Ascending aorta (tissue), 2 donors: ENCODE measurements at regions not wholly inside any gene's neighbourhood (a gene's known extent, or its start where the extent isn't known, plus 50 kb on each side); places are given as distances from the start of the nearest gene placed in this dataset.
"Not testable (repeated sequence)": the region's sequence is repeated elsewhere in the genome, so short reads cannot be mapped to it uniquely, and the experiment has no call there.

Source experiments
- DNase-seq, 2 donors: peaks; one replicate each; pipeline ENCODE4 v3.0.0-alpha.2; 2019; ENCODE audit warnings: low spot score in 2 of 2
- H3K27ac ChIP-seq, 2 donors: fragments of 200-600 bp; sonication (generic); one replicate each; pipeline ENCODE4 v1.5.1; 2016 to 2017; ENCODE audit warnings: mild to moderate bottlenecking in 1 of 2
- H3K27me3 ChIP-seq: fragments of 200-600 bp; sonication (generic); one replicate; pipeline ENCODE4 v1.5.1; 2017
- H3K36me3 ChIP-seq, 2 donors: fragments of 200-600 bp; sonication (generic); one replicate each; pipeline ENCODE4 v1.5.1; 2016
- H3K4me1 ChIP-seq, 2 donors: fragments of 200-600 bp; sonication (generic); one replicate each; pipeline ENCODE4 v1.5.1; 2016 to 2017; ENCODE audit warnings: mild to moderate bottlenecking in 1 of 2
- H3K4me3 ChIP-seq, 2 donors: fragments of 200-600 bp; sonication (generic); one replicate each; pipeline ENCODE4 v1.5.1; 2016 to 2017; ENCODE audit warnings: mild to moderate bottlenecking in 1 of 2
- H3K9me3 ChIP-seq, 2 donors: fragments of 200-600 bp; sonication (generic); one replicate each; pipeline ENCODE4 v1.5.1; 2016
- intact Hi-C: fragments of 100-400 bp; cut with DNase I; formaldehyde crosslinking; loops from one replicate; pipeline ENCODE4 v1.15.1; 2023
- TF ChIP-seq, protein P1 (sequence below), 3 experiments: fragments of 200-600 bp in 2 of 3; fragments of 450-650 bp in 1 of 3; sonication (generic) in 2 of 3; IDR thresholded peaks; one replicate each; pipeline ENCODE4 v1.5.1; 2016 to 2019; ENCODE audit warnings: antibody characterized with exemption in 3 of 3, mild to moderate bottlenecking in 1 of 3, moderate library complexity in 1 of 3

- Histone ChIP-seq H3K4me1 (peaks cover 0 to 3% of the 10 kb centered on the region in 2 donors), H3K4me3 (no peak overlapping the region), H3K36me3 (no peaks in the 10 kb centered on the region), H3K27me3 (no peaks in the 10 kb centered on the region), H3K27ac (no peak overlapping the region), H3K9me3 (no peaks in the 10 kb centered on the region)
- no peak for DNase-seq
- intact Hi-C loops: loop anchor here (5.0 kb wide), 1 partner anchor 209 kb away; the partner anchor contains the start of gene PARM1
- TF ChIP-seq, protein P1, sequence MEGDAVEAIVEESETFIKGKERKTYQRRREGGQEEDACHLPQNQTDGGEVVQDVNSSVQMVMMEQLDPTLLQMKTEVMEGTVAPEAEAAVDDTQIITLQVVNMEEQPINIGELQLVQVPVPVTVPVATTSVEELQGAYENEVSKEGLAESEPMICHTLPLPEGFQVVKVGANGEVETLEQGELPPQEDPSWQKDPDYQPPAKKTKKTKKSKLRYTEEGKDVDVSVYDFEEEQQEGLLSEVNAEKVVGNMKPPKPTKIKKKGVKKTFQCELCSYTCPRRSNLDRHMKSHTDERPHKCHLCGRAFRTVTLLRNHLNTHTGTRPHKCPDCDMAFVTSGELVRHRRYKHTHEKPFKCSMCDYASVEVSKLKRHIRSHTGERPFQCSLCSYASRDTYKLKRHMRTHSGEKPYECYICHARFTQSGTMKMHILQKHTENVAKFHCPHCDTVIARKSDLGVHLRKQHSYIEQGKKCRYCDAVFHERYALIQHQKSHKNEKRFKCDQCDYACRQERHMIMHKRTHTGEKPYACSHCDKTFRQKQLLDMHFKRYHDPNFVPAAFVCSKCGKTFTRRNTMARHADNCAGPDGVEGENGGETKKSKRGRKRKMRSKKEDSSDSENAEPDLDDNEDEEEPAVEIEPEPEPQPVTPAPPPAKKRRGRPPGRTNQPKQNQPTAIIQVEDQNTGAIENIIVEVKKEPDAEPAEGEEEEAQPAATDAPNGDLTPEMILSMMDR (IDR thresholded peaks at IDR 0.05): no peak
These were observed 208.2 kb downstream of the PARM1 start for GRCh38 chr4:75141162-75141561.

DNA sequence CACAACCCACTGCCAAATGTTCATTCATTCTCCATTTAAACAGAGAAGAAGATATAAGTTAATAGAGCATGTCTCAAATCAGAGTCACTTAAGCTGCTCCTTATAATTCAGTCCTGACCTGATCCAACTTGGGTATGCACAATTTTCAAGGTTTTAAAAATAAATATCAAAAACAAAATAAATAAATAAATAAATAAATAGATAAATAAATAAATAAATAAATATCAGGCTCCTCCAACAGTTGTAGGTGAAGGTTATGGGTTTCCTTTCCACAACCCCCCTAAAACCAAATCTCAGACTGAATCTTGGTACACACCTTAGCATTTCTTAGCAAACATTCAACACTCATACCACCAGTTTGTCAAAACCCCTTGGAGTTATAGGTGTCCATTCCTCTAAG lies 204.4 kb downstream of the PARM1 start:
- intact Hi-C loops: no loop called here
- TF ChIP-seq, protein P1 (IDR thresholded peaks at IDR 0.05): no peak
- Histone ChIP-seq H3K4me1 (peaks cover 0 to 3% of the 10 kb centered on the region in 2 donors), H3K27ac (no peak overlapping the region), H3K4me3 (no peak overlapping the region), H3K36me3 (no peaks in the 10 kb centered on the region), H3K9me3 (no peaks in the 10 kb centered on the region), H3K27me3 (no peaks in the 10 kb centered on the region)
- DNase-seq: no peak

DNA sequence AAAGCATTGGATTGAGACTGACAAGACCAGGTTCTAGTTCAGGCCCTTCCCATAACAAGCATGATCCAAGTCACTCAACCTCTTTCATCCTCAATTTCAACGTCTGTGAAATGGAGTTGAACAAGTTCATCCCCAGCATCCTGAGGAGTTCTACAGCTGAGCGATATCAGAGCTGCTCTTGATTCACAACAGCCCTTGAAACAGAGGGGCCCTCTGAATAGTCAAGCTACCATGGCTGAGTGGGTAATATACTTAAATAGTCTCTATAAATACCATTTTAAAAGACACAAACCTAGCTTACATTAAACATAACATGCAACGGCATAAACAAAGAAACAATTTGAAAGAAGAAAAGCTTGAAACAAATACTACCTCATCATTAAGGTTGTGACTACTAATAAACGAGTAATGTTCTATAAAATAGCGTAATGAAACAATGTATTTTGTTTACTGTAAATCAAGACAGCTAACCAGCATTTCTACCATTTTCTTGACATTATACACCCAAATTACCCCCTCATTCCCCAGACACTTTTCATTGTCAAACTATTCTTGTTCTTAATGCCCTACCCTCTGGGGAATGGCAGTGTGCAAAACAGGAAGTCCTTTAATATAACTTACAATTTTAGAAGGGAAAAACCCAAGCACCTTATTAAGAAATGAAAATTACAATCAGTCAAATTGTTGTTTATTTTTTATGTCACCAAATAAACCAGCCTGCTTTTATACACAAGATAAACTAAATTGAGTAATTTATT lies 202.3 kb downstream of the PARM1 start:
- H3K9me3 ChIP-seq: no peaks in the 10 kb centered on the region
- TF ChIP-seq, protein P1 (IDR thresholded peaks at IDR 0.05): no peak
- no peak overlapping the region for H3K4me3 ChIP-seq
- H3K4me1 ChIP-seq: no peaks in the 10 kb centered on the region
- intact Hi-C loops: no loop called here
- DNase-seq: no peak
- H3K27ac ChIP-seq: no peak overlapping the region
- H3K27me3 ChIP-seq: no peaks in the 10 kb centered on the region
- no peaks in the 10 kb centered on the region for H3K36me3 ChIP-seq

DNA sequence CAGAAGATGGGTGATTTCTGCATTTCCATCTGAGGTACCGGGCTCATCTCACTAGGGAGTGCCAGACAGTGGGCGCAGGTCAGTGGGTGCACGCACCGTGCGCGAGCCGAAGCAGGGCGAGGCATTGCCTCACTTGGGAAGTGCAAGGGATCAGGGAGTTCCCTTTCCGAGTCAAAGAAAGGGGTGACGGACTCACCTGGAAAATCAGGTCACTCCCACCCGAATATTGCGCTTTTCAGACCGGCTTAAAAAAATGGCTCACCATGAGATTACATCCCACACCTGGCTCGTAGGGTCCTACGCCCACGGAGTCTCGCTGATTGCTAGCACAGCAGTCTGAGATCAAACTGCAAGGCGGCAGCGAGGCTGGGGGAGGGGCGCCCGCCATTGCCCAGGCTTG lies 194.0 kb downstream of the PARM1 start:
- H3K4me1 ChIP-seq, intact Hi-C loops, H3K4me3 ChIP-seq, H3K27ac ChIP-seq, H3K9me3 ChIP-seq, H3K36me3 ChIP-seq, DNase-seq, H3K27me3 ChIP-seq: not testable (repeated sequence)

DNA sequence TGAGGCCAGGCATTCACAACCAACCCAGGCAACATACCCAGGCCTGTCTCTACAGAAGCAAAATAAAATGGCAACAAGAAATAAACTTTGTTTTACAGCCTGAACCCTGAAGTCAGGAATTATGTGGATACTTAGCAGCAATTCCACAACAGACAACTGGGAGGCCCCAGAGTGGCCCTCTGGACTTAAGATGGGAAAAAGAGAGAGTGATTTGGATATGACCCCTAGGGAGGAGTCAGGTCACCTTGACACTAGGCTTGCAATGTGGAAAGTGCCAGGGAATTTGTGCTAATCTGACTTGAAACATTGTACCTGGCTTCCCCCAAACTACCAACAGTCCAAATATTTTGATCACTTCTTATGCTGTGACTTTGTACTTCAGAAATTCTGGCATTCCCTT lies 193.1 kb downstream of the PARM1 start:
- no peaks in the 10 kb centered on the region for H3K36me3 ChIP-seq
- no peak for DNase-seq
- no peak overlapping the region for H3K4me3 ChIP-seq
- no peaks in the 10 kb centered on the region for H3K27me3 ChIP-seq
- no peak overlapping the region for H3K27ac ChIP-seq
- H3K9me3 ChIP-seq: no peaks in the 10 kb centered on the region
- intact Hi-C loops: no loop called here
- TF ChIP-seq, protein P1 (IDR thresholded peaks at IDR 0.05): no peak
- H3K4me1 ChIP-seq: no peaks in the 10 kb centered on the region

DNA sequence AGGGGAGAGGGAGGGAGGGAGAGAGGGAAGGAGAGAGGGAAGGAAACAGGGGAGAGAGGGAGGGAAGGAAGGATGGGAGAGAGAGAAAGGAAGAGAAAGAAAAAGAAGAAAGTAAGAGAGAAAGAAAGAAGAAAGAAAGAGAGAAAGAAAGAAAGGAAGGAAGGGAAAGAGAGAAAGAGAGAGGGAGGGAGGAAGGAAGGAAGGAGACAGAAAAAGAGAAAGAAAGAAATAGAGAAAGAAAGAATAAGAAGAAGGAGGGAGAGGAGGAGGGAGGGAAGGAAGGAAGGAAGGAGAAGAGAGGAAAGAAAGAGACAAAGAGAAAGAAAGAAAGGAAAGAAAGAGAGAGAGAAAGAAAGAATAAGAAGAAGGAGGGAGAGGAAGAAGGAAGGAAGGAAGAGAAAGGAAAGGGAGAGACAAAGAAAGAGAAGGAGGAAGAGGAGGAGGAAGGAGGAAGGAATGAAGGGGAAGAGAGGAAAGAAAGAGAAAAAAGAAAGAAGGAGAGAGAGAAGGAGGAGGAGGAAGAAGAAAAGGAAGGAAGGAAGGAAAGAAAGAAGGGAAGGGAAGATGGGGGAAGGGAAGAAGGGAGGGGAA lies 189.6 kb downstream of the PARM1 start:
- no peak overlapping the region for H3K4me3 ChIP-seq
- no peak for DNase-seq
- intact Hi-C loops: no loop called here
- TF ChIP-seq, protein P1 (IDR thresholded peaks at IDR 0.05): no peak
- no peak overlapping the region for H3K27ac ChIP-seq
- no peaks in the 10 kb centered on the region for H3K27me3 ChIP-seq
- H3K36me3 ChIP-seq: no peaks in the 10 kb centered on the region
- H3K4me1 ChIP-seq: no peaks in the 10 kb centered on the region
- H3K9me3 ChIP-seq: peaks cover 5 to 9% of the 10 kb centered on the region in 2 donors
